ENCODE measurements at regions not wholly inside any gene's neighbourhood (a gene's known extent, or its start where the extent isn't known, plus 50 kb on each side); places are given as distances from the start of the nearest gene placed in this dataset.

GRCh38 chr2:167776359-167776758 lies 471.0 kb downstream of the STK39 start:
- ChIA-PET POLR2A (interaction anchor here (0.6 kb wide), 1 partner anchor 371 kb away, joined by 3 read pairs; no protein-coding TSS in a partner anchor), CTCF (ENCODE audit: unreplicated experiment) (no interaction called here)
- TF ChIP-seq CTCF (conservative IDR thresholded peaks at IDR 0.05; ENCODE audit: low read length), result no peak
- TF ChIP-seq EZH2phosphoT487 (IDR thresholded peaks at IDR 0.05; ENCODE audit: borderline replicate concordance, low read depth, low read length), result no peak
- DNase-seq (ENCODE audit: low spot score), result no peak
- H3K9me3 ChIP-seq (ENCODE audit: low read length), result no peaks in the 10 kb centered on the region
- H2AFZ ChIP-seq (ENCODE audit: low read length), result no peak overlapping the region
- no peak overlapping the region for H3K27ac ChIP-seq (ENCODE audit: low read depth, low read length, poor library complexity, severe bottlenecking)
- no peak overlapping the region for H3K4me3 ChIP-seq (ENCODE audit: low read depth, low read length, poor library complexity, severe bottlenecking)
- no peaks in the 10 kb centered on the region for H3K36me3 ChIP-seq (ENCODE audit: insufficient read depth, low read length)
- no peaks in the 10 kb centered on the region for H3K4me1 ChIP-seq (ENCODE audit: insufficient read depth, low read length, poor library complexity, severe bottlenecking)
- no peaks in the 10 kb centered on the region for H4K20me1 ChIP-seq (ENCODE audit: insufficient read depth, low read length)
- no TSS peak for BruUV-seq (replicated peaks)
- intact Hi-C loops (cut with micrococcal nuclease; ENCODE audit: unreplicated experiment), result no loop called here
- H3K4me2 ChIP-seq (ENCODE audit: low read length), result no peak overlapping the region
- H3K9me2 ChIP-seq (ENCODE audit: insufficient read depth, low read length), result no peaks in the 10 kb centered on the region
- H3K79me2 ChIP-seq (ENCODE audit: insufficient read depth, low read depth, low read length), result no peaks in the 10 kb centered on the region

GRCh38 chr2:167771628-167772027 lies 475.8 kb downstream of the STK39 start:
- H3K27ac ChIP-seq (ENCODE audit: low read depth, low read length, poor library complexity, severe bottlenecking), result no peak overlapping the region
- no TSS peak for BruUV-seq (replicated peaks)
- no peak for DNase-seq (ENCODE audit: low spot score)
- H3K4me3 ChIP-seq (ENCODE audit: low read depth, low read length, poor library complexity, severe bottlenecking), result no peak overlapping the region
- intact Hi-C loops (cut with micrococcal nuclease; ENCODE audit: unreplicated experiment), result no loop called here
- H3K9me2 ChIP-seq (ENCODE audit: insufficient read depth, low read length), result no peaks in the 10 kb centered on the region
- ChIA-PET CTCF (ENCODE audit: unreplicated experiment) (no interaction called here), POLR2A (no interaction called here)
- TF ChIP-seq EZH2phosphoT487 (IDR thresholded peaks at IDR 0.05; ENCODE audit: borderline replicate concordance, low read depth, low read length) (no peak), CTCF (conservative IDR thresholded peaks at IDR 0.05; ENCODE audit: low read length) (no peak)
- H2AFZ ChIP-seq (ENCODE audit: low read length), result no peak overlapping the region
- no peaks in the 10 kb centered on the region for H3K9me3 ChIP-seq (ENCODE audit: low read length)
- no peak overlapping the region for H3K4me2 ChIP-seq (ENCODE audit: low read length)
- H3K36me3 ChIP-seq (ENCODE audit: insufficient read depth, low read length), result no peaks in the 10 kb centered on the region
- no peaks in the 10 kb centered on the region for H3K79me2 ChIP-seq (ENCODE audit: insufficient read depth, low read depth, low read length)
- H4K20me1 ChIP-seq (ENCODE audit: insufficient read depth, low read length), result no peaks in the 10 kb centered on the region
- H3K4me1 ChIP-seq (ENCODE audit: insufficient read depth, low read length, poor library complexity, severe bottlenecking), result no peaks in the 10 kb centered on the region

GRCh38 chr2:167769020-167769419 lies 478.4 kb downstream of the STK39 start:
- Histone ChIP-seq H3K9me2 (ENCODE audit: insufficient read depth, low read length) (no peaks in the 10 kb centered on the region), H3K27ac (ENCODE audit: low read depth, low read length, poor library complexity, severe bottlenecking) (no peak overlapping the region), H3K4me1 (ENCODE audit: insufficient read depth, low read length, poor library complexity, severe bottlenecking) (no peaks in the 10 kb centered on the region), H3K79me2 (ENCODE audit: insufficient read depth, low read depth, low read length) (no peaks in the 10 kb centered on the region), H3K36me3 (ENCODE audit: insufficient read depth, low read length) (no peaks in the 10 kb centered on the region), H3K4me3 (ENCODE audit: low read depth, low read length, poor library complexity, severe bottlenecking) (no peak overlapping the region), H3K4me2 (ENCODE audit: low read length) (no peak overlapping the region), H3K9me3 (ENCODE audit: low read length) (no peaks in the 10 kb centered on the region), H4K20me1 (ENCODE audit: insufficient read depth, low read length) (no peaks in the 10 kb centered on the region), H2AFZ (ENCODE audit: low read length) (no peak overlapping the region)
- POLR2A ChIA-PET, result interaction anchor here (1.0 kb wide), 1 partner anchor 25 kb away, joined by 3 read pairs; no protein-coding TSS in a partner anchor
- DNase-seq (ENCODE audit: low spot score), result no peak
- intact Hi-C loops (cut with micrococcal nuclease; ENCODE audit: unreplicated experiment), result no loop called here
- TF ChIP-seq EZH2phosphoT487 (IDR thresholded peaks at IDR 0.05; ENCODE audit: borderline replicate concordance, low read depth, low read length), result no peak
- CTCF ChIA-PET (ENCODE audit: unreplicated experiment), result no interaction called here
- no TSS peak for BruUV-seq (replicated peaks)
